WI38 (cell line): ENCODE measurements at regions not wholly inside any gene's neighbourhood (a gene's known extent, or its start where the extent isn't known, plus 50 kb on each side); places are given as distances from the start of the nearest gene placed in this dataset.

Source experiments
- H3K4me3 ChIP-seq: 2 replicates; pipeline ENCODE4 v1.5.1; 2011; ENCODE audit warnings: low read depth, mild to moderate bottlenecking, control low read depth, low read length
- CTCF ChIP-seq: IDR thresholded peaks from 2 replicates; pipeline ENCODE4 v1.5.1; 2012; ENCODE audit warnings: low read depth, mild to moderate bottlenecking, control low read depth, low read length

GRCh38 chr11:106389101-106389500 lies 311.6 kb downstream of the AASDHPPT start:
- no peak for TF ChIP-seq CTCF
- no peak overlapping the region for H3K4me3 ChIP-seq

GRCh38 chr11:106390078-106390477 lies 312.6 kb downstream of the AASDHPPT start:
- TF ChIP-seq CTCF = no peak

GRCh38 chr11:106391771-106392420 lies 314.4 kb downstream of the AASDHPPT start:
- no peak overlapping the region for H3K4me3 ChIP-seq
- TF ChIP-seq CTCF = no peak

More at GRCh38 chr11:106390078-106390477, 312.6 kb downstream of the AASDHPPT start:
- no peak overlapping the region for H3K4me3 ChIP-seq

GRCh38 chr11:106395716-106396349 lies 318.4 kb downstream of the AASDHPPT start:
- no peak overlapping the region for H3K4me3 ChIP-seq
- TF ChIP-seq CTCF = no peak

- no peak overlapping the region for H3K4me3 ChIP-seq
Measured at GRCh38 chr11:106397787-106398501, 320.5 kb downstream of the AASDHPPT start.

GRCh38 chr11:106398502-106399075 lies 321.1 kb downstream of the AASDHPPT start:
- no peak for TF ChIP-seq CTCF
- H3K4me3 ChIP-seq = no peak overlapping the region

More at GRCh38 chr11:106397787-106398501, 320.5 kb downstream of the AASDHPPT start:
- TF ChIP-seq CTCF = no peak
